NOMO-1 treated with DMSO at 0.1 percent for 48 hours (cell line): ENCODE measurements at regions not wholly inside any gene's neighbourhood (a gene's known extent, or its start where the extent isn't known, plus 50 kb on each side); places are given as distances from the start of the nearest gene placed in this dataset.
"Not testable (repeated sequence)": the region's sequence is repeated elsewhere in the genome, so short reads cannot be mapped to it uniquely, and the experiment has no call there.

Experiments used
- DNase-seq: peaks from one replicate; lab custom pipeline; 2025; ENCODE audit not compliant: unreplicated experiment; lab: John Stamatoyannopoulos, UW

DNA sequence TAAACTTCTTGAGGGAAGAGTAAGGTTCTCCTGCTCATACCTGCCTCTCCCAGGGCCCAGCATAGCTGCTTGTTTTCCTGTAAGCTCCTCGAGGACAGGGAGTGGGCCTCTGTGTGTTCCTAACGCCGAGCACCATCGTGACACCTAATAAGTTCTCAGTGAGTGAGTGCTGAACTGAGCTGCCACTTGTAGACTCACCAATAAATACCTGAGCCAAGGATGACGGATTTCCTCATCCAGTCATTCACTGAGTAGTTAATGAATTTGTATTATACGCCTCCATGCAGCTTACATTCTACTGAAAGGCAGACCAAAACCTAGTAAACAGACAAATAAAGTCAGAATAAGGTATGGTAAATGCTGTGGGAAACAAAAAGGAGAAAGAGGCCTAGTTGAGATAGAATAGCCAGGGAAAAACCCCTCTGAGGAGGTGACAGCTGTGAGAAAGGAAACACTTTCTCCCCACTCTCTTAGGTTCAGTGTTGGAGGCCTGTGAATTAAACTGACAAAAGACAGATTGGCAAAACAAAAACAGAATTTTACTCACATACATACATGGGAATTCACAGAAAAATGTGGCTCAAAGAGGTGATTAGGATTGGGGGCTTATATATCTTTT lies 138.6 kb downstream of the B3GNT2 start:
- no peak for DNase-seq

DNA sequence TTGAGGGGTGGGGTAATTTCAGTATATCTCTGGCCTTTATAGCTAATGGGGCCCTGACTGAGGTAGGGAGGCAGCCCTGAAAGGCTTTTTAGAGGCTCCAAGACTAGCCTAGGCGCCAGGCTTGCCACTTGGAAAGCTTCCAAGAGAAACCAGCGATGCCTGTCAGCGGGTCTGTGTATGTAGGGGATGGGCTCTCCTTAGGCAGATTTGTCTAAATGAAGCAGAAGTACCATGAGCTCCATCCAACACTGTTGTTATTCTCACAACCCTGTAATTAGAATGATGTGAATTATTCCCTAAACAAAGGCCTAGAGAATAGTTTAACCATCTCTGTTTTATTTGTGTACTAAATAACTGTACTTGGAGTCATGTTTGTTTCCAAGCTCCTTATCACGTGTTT lies 138.1 kb downstream of the B3GNT2 start:
- DNase-seq: no peak

DNA sequence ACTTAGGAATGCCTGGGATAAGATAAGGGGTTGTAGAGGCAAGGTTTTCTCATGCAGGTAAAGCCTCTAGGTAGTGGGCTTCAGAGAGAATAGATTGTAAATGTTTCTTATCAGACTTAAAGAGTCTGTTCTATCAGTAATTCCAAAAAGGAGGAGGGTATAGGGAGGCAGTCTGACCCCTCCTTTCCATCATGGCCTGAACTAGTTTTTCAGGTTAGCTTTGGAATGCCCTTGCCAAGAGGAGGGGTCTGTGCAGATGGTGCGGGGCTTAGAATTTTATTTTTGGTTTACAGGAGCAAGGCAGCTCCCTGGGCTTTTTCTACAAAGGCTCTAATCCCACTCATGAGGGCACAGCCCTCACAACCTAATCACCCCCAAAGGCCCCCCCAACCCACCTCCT lies 135.0 kb downstream of the B3GNT2 start:
- no peak for DNase-seq

- no peak for DNase-seq
Observed at GRCh38 chr2:62329797-62330196, 133.9 kb downstream of the B3GNT2 start.

DNA sequence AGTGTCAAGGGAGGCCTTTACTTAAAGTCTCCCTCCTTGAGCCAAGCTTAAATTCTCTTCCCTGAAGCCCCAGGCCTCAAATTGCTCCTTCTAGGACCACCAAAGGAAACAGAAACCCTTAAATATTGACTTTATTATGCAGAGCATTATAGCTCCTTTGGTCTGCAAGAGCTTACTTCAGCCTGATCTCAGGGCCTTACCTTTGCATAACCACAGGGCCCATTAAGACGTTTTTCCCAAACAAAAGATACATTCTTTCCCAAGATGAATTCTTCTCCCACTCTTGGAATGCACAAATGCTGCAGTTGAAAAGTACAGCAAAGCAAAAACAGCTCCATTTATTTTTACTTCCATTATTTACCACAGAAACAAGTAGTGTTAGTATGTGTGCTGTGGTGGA lies 130.8 kb downstream of the B3GNT2 start:
- no peak for DNase-seq

DNA sequence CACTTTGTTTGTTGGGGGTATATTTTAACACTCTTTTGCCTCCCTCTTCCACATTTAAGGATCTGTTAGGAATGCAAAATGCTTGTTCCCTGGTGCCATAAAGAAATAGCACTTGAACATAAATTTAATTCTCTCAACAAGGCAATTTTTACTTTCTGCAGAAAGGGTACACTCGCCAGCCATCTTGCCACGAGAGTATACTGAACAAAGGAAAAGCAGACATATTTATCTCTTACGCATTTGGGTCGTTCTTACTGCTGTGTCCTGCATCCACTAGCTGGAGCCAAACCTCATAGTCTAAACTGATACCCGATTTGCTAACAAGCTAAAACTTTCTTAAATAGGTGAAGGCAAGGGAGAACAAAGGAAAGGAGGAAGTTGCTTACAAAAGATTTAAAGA lies 129.5 kb downstream of the B3GNT2 start:
- DNase-seq: peak; percentile 30

DNA sequence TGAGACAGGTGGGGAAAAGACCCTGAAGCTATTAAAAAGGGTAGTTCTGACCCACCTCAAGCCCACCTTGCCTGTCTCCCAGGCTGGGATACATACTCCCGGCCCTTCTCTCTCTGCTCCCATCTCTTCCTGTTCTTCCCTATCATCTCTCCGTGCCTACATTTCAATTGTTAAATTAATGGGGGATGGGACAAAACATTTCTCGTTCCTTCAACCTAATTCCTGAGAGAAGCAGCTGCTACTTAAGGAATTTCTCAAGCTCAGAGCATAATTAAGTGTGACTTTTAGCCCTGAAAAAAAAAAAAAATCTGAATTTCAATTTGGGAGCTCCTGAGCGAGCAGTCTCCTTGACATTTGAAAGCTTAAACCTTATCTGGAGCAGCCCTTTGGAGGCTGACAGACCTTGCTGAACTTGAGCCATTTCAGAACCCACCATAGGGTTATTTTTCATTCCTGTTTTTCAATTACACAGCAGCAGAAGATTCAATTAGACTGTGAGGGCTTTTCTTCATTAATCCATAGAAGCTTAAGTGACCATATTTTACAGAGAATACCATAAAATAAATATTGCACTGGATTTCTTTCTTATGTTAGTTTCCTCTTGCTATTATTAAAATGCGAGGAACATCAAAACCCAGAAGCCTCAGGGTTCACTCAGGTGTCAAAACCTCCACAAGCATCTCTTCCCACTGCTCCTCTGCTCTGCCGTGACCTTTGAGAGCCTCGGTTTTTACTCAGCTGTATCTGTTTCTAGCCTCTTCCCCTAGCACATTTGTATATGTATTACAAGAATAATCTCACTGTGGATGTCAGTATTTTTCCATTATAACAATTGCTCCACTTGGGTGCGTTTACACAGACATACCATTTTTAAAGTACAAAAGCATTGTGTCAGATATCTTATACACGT lies 125.7 kb downstream of the B3GNT2 start:
- no peak for DNase-seq

- DNase-seq: no peak
Observed at GRCh38 chr2:62320657-62321357, 124.9 kb downstream of the B3GNT2 start.

GRCh38 chr2:62320137-62320536 lies 124.2 kb downstream of the B3GNT2 start:
- DNase-seq: not testable (repeated sequence)

DNA sequence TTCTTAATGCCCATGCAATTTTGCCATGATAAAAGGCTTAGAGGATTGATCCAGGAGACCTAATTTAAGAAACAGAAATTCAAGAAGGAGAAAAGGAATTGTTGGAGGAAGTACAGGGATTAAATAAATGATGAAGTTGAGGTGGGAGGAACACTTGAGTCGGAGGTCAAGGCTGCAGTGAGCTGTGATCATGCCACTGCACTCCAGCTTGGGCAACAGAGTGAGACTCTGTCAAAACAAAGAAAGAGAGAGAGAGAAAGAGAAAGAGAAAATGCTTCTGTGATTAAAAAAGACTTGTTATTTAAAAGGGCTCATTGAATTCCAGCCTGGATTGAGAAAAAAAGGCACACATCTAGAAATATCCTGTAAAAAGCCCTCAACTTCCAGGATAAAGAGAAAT lies 123.2 kb downstream of the B3GNT2 start:
- no peak for DNase-seq

DNA sequence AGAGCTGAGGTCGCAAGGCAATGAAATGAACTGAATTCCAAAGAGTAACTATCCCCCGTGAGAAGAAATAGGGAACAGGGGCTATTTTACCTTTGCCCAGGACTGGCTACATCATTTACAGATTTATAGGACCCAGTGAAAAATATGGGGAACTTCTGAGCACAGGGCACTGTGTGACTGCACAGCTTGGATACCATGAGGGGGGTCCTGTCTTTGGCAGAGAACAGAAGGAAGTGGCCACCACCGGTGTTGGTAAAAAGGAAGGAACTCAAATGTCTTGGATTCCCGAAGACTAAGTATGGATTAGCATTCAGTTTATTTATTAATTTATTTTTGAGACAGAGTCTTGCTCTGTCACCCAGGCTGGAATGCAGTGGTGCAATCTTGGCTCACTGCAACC lies 119.6 kb downstream of the B3GNT2 start:
- DNase-seq: no peak

- no peak for DNase-seq
Observed at GRCh38 chr2:62314291-62314690, 118.4 kb downstream of the B3GNT2 start.

DNA sequence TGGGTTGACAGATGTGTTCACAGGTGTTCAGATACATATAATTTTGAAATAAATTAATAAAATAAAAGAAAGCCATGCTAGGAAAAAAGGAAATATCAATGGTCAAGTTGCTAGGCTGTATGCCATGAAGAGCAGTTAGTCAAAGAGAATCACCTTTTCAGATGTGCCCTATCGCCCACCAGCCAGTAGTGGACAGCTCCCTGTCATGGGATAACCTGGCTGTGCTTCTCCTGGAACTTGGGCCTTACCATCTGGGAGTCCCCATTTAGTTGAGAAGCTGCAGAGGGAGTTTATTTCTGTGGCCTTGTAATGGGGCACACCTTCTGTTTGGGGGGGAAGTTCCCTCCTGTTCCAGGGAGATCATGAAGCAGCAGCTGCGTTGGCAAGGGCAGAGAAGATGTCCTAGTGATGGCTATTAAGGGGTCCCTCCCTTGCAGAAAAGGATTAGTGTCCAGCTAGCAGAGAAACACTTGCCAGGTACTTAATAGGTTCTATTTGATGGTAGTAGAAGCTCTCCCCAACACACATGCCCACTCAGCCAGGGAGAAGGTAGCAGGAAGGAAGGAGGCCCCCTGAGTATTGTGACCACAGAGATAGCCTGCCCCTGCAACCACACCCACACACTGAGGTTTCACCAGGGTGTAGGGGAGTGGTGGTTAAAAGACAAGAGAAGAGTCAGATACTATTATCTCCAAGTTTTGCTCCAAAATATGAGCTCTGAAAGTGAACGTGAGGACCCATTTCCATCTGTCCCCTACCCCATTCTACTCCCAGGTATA lies 117.7 kb downstream of the B3GNT2 start:
- peak; percentile 35 for DNase-seq

GRCh38 chr2:62309465-62310091 lies 113.7 kb downstream of the B3GNT2 start:
- no peak for DNase-seq

- DNase-seq: no peak
Observed at GRCh38 chr2:62309081-62309464, 113.2 kb downstream of the B3GNT2 start.

DNA sequence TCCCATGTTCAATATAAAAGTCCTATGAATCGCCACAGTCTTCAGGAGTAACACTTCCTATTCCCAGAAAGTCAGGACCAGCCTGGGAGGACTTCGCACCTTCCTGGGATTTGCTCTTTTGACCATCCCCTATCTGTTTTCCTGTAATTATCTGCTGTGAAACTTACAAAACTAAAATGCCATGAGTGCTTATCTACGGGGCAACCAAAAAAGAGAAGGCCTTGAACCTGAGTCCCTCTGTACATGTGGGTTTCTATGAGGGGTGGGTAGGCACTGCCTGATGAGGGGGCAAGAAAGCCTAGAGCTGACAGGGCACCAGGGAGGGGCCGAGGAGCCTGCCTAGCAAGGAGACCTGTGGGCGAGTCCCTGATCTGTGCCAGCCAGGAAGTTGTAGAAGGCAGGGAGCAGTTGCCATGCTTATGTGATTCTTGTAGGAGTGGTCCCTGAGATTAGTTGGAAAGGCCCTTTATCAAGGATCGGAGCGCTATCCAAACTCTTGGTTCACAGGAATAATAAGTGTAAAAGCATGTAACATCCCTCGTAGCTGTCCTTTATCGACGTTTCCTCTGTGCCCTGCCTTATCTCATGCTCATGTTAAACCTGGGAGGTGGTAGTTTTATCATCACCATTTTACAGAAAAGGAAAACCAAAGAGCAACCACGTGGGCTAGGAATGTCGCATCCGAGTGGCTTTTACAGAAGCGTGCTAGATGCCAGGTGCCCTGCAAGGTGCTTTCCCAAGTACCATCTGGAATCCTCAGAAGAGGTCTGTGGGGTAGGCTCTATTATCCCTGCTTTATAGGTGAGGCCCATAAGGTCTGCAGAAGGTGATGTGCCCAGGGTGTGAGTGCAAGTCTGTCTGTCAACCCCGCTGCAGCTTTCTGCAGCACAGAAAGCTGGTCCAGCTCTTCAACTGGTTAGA lies 111.8 kb downstream of the B3GNT2 start:
- no peak for DNase-seq

DNA sequence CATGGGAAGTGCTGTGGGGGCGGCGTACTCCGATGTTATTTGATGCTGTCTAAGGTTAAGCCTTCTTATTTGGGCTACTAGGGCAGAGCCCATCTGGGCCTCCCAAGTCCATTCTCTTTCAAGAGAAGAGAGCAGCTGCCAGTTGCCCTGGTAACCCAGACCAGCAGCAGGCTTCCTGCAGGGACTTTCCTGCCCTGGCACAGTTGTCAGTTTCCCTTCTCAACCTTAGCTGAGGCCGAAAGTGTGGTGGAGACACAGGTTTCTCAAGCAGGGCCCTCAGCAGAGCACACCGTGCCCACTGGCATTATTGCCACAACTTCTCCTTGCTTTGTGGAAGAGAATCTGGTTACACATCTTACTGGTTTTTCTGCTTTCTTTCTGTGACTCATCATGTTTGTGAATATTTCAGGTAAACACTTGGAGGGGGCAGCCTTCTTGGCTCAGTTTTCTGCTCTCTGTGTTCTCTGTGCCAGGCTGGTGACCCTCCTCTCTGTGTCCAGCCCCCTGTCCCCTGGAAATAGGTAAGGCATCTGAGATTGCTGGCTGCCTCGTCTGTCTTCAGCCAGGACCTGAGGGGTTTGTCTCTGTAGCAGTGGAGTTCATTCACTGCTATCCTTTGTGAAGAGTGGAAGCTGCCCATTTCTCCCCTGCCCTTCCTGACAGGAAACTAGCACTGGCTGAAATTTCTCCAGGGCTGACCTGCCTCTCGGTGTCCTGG lies 111.0 kb downstream of the B3GNT2 start:
- peak; percentile 44 for DNase-seq

DNA sequence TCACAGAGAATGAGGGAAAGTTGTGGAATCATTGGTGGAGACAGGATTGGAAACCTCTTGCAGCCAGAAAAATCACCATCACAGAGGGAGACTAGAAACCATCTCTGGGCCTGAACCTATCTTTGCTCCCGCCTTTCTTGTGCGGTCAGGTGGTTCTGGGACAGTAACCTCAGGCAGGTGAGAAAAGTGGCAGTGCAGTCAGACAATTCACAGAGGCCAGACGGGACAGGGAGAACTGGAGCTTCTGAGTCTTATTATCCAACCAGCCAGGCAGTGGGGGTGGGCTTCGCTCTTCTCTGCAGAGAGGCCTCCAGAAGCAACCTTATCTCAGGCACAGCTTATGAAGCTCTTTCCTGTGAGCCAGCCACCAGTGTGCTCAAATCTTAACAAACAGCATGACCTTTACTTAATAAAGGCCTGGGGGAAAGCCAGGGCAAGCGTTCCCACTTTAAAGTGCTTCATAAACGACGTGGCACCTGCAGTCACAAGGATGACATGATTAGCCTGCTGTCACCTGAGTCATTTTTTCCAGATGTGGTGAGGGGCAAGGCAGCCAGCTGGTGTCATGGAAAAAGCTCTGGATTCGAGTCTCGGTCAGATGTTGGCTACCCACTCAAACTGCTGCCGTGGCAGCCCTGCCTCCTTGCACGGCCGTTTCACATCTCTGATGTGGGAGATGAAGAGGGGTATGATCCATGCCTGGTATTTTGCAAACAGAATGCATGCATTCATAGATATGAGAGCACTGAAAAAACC lies 109.7 kb downstream of the B3GNT2 start:
- DNase-seq: no peak
